Tibial artery (tissue), 4 donors: ENCODE measurements at regions not wholly inside any gene's neighbourhood (a gene's known extent, or its start where the extent isn't known, plus 50 kb on each side); places are given as distances from the start of the nearest gene placed in this dataset.

Source experiments
- DNase-seq, 2 donors: peaks; one replicate each; pipeline ENCODE4 v3.0.0-alpha.2; 2019
- H3K27ac ChIP-seq, 2 donors: fragments of 200-600 bp; sonication (generic) in 1 of 2; 1 replicate in 1 of 2; 2 replicates in 1 of 2; pipeline ENCODE4 v1.5.1; 2018 to 2019; ENCODE audit warnings: mild to moderate bottlenecking in 1 of 2
- H3K27me3 ChIP-seq, 2 donors: fragments of 200-600 bp; sonication (generic) in 1 of 2; one replicate each; pipeline versions ENCODE4 v1.5.1 to v1.6.0; 2016 to 2019
- H3K36me3 ChIP-seq, 3 donors: fragments of 200-600 bp; sonication (generic) in 2 of 3; one replicate each; pipeline ENCODE4 v1.5.1; 2016 to 2019; ENCODE audit warnings: mild to moderate bottlenecking in 2 of 3
- H3K4me1 ChIP-seq, 4 donors: fragments of 200-600 bp; sonication (generic) in 2 of 4; 1 replicate in 3 of 4; 2 replicates in 1 of 4; pipeline ENCODE4 v1.5.1; 2016 to 2019
- H3K4me3 ChIP-seq, 2 donors: fragments of 200-600 bp; sonication (generic) in 1 of 2; 1 replicate in 1 of 2; 2 replicates in 1 of 2; pipeline ENCODE4 v1.5.1; 2018 to 2019; ENCODE audit warnings: mild to moderate bottlenecking in 2 of 2
- H3K9me3 ChIP-seq, 3 donors: fragments of 200-600 bp; sonication (generic) in 1 of 3; one replicate each; pipeline ENCODE4 v1.5.1; 2016 to 2019
- intact Hi-C: fragments of 100-400 bp; cut with DNase I; formaldehyde crosslinking; loops from one replicate; pipeline ENCODE4 v1.15.0; 2023; ENCODE audit warnings: low total_unique reads
- TF ChIP-seq, protein P1 (sequence below), 2 experiments: fragments of 200-600 bp in 1 of 2; fragments of 450-650 bp in 1 of 2; IDR thresholded peaks; one replicate each; pipeline ENCODE4 v1.5.1; 2017 to 2019; ENCODE audit warnings: antibody characterized with exemption in 2 of 2, mild to moderate bottlenecking in 1 of 2, moderate library complexity in 1 of 2

DNA sequence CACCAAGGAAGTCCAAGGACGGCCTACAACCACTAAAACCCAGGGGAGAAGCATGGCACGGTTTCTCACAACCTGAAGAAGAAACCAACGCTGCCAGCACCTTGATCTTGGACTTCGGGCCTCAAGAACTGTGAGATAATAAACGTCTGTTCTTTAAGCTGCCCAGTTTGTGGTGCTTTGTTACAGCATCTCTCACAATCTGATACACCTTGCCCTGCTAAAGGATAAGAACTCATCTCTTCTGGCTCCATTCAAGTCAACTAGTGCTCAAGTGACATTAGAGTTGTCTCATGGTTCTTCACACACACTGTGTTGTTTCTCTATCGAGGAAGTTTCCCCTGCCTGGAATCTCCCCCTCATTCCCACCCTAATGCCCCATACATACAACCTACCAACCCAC is 314.4 kb upstream of the RUNX1 start:
- Histone ChIP-seq H3K27ac (no peak overlapping the region), H3K36me3 (no peaks in the 10 kb centered on the region), H3K4me3 (no peak overlapping the region), H3K9me3 (no peaks in the 10 kb centered on the region), H3K27me3 (no peaks in the 10 kb centered on the region), H3K4me1 (peaks cover 0 to 12% (median 0%) of the 10 kb centered on the region in 4 donors)
- no peak for DNase-seq
- intact Hi-C loops: no loop called here
- TF ChIP-seq, protein P1, sequence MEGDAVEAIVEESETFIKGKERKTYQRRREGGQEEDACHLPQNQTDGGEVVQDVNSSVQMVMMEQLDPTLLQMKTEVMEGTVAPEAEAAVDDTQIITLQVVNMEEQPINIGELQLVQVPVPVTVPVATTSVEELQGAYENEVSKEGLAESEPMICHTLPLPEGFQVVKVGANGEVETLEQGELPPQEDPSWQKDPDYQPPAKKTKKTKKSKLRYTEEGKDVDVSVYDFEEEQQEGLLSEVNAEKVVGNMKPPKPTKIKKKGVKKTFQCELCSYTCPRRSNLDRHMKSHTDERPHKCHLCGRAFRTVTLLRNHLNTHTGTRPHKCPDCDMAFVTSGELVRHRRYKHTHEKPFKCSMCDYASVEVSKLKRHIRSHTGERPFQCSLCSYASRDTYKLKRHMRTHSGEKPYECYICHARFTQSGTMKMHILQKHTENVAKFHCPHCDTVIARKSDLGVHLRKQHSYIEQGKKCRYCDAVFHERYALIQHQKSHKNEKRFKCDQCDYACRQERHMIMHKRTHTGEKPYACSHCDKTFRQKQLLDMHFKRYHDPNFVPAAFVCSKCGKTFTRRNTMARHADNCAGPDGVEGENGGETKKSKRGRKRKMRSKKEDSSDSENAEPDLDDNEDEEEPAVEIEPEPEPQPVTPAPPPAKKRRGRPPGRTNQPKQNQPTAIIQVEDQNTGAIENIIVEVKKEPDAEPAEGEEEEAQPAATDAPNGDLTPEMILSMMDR (IDR thresholded peaks at IDR 0.05): no peak

GRCh38 chr21:35361988-35362387 is 312.9 kb upstream of the RUNX1 start:
- TF ChIP-seq, protein P1 (IDR thresholded peaks at IDR 0.05): no peak
- Histone ChIP-seq H3K4me3 (no peak overlapping the region), H3K4me1 (peaks cover 0 to 10% (median 0%) of the 10 kb centered on the region in 4 donors), H3K9me3 (no peaks in the 10 kb centered on the region), H3K36me3 (no peaks in the 10 kb centered on the region), H3K27ac (no peak overlapping the region), H3K27me3 (no peaks in the 10 kb centered on the region)
- no peak for DNase-seq
- intact Hi-C loops: no loop called here

DNA sequence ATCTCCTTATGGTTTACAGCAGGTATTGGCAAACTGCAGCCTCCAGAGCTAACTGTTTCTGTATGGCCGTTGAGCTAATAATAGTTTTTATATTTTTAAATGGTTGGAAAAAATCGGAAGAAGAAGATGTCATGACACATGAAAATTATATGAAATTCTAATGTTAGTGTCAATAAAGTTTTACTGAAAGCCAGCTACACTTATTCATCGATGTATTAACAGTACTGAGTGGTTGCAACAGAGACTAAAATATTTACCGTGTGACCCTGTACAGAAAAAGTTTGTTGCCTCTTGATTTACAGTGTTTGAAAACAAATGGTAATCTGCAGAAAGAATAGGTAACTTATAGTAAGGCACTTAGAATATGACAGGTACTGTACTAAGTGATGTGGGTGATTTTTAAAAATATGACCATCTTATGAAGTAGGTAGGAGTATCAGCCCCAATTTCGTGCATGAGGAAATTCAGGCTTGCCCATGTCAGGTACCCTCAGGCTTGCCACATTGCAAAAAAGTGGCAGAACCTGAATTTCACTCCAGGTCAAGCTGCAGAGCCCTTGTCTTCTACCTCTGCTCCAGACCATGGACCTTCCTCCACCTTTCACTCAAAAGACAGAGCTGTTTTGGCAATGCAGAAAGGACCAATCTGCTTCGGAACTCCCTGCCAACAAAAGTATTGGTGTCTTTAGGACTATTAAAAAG is 311.9 kb upstream of the RUNX1 start:
- peaks cover 0 to under 1% (median 0%) of the 10 kb centered on the region in 4 donors for H3K4me1 ChIP-seq
- no peaks in the 10 kb centered on the region for H3K9me3 ChIP-seq
- no peak for DNase-seq
- no peak overlapping the region for H3K27ac ChIP-seq
- H3K36me3 ChIP-seq: no peaks in the 10 kb centered on the region
- H3K27me3 ChIP-seq: no peaks in the 10 kb centered on the region
- intact Hi-C loops: no loop called here
- TF ChIP-seq, protein P1 (IDR thresholded peaks at IDR 0.05): no peak
- H3K4me3 ChIP-seq: no peak overlapping the region

GRCh38 chr21:35359076-35359475 is 310.0 kb upstream of the RUNX1 start:
- Histone ChIP-seq H3K4me3 (no peak overlapping the region), H3K27me3 (no peaks in the 10 kb centered on the region), H3K4me1 (no peaks in the 10 kb centered on the region), H3K9me3 (no peaks in the 10 kb centered on the region), H3K36me3 (no peaks in the 10 kb centered on the region), H3K27ac (no peak overlapping the region)
- intact Hi-C loops: no loop called here
- TF ChIP-seq, protein P1 (IDR thresholded peaks at IDR 0.05): no peak
- DNase-seq: no peak

DNA sequence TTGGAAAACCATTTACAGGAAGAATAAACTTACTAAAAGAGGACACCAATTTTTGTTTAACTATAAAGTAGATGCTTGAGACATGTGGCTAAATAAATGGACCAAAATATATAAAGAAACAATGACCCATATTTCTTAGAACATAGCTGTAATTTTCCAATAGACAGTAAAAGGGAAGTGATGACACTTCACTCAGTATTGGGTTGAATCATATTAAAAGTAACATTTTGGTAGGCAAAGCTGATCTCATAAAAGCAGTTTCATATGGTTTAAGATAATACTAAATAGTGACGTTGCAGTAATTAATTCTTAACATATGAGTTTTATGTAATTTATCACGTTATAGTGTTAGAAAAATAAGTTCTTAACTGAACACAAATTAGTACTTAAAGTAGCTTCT is 308.9 kb upstream of the RUNX1 start:
- intact Hi-C loops: no loop called here
- no peak overlapping the region for H3K27ac ChIP-seq
- H3K4me3 ChIP-seq: no peak overlapping the region
- DNase-seq: no peak
- no peaks in the 10 kb centered on the region for H3K4me1 ChIP-seq
- no peaks in the 10 kb centered on the region for H3K36me3 ChIP-seq
- no peaks in the 10 kb centered on the region for H3K9me3 ChIP-seq
- H3K27me3 ChIP-seq: no peaks in the 10 kb centered on the region
- TF ChIP-seq, protein P1 (IDR thresholded peaks at IDR 0.05): no peak
